GM23338 (cell line): ENCODE measurements at regions not wholly inside any gene's neighbourhood (a gene's known extent, or its start where the extent isn't known, plus 50 kb on each side); places are given as distances from the start of the nearest gene placed in this dataset.

Experiments
- ATAC-seq: fragments of 200-7000 bp; cut with Tn5 transposase; 3 replicates; pipeline ENCODE4 v1.9.1; 2020
- DNase-seq: peaks from one replicate; pipeline ENCODE4 v3.0.0-alpha.2; 2015; ENCODE audit warnings: low spot score
- H2AFZ ChIP-seq: fragments of 200-600 bp; sonication (generic); 2 replicates; pipeline ENCODE4 v1.8.0; 2016; ENCODE audit warnings: antibody characterized with exemption, mild to moderate bottlenecking, moderate library complexity
- H3F3A ChIP-seq: fragments of 200-600 bp; sonication (generic); replicated peaks from 2 replicates; pipeline ENCODE4 v1.8.0; 2017; ENCODE audit warnings: antibody characterized with exemption, mixed run types, low read depth
- H3K27ac ChIP-seq: fragments of 200-600 bp; sonication (generic); 2 replicates; pipeline ENCODE4 v1.6.1; 2016; ENCODE audit warnings: low read depth
- H3K27me3 ChIP-seq: fragments of 200-600 bp; sonication (generic); 2 replicates; pipeline ENCODE4 v1.8.0; 2016; ENCODE audit warnings: mild to moderate bottlenecking, mixed run types, moderate library complexity; ENCODE audit not compliant: insufficient read depth
- H3K36me3 ChIP-seq: fragments of 200-600 bp; sonication (generic); 2 replicates; pipeline ENCODE4 v1.8.0; 2016; ENCODE audit warnings: mild to moderate bottlenecking; ENCODE audit not compliant: insufficient read depth
- H3K4me1 ChIP-seq: fragments of 200-600 bp; sonication (generic); 2 replicates; pipeline ENCODE4 v1.8.0; 2016; ENCODE audit warnings: mild to moderate bottlenecking, moderate library complexity; ENCODE audit not compliant: insufficient read depth
- H3K4me2 ChIP-seq: fragments of 200-600 bp; sonication (generic); 2 replicates; pipeline ENCODE4 v1.7.1; 2017; ENCODE audit warnings: mixed run types
- H3K4me3 ChIP-seq: fragments of 200-600 bp; sonication (generic); 2 replicates; pipeline ENCODE4 v1.6.1; 2016; ENCODE audit warnings: mixed run types
- H3K79me2 ChIP-seq: fragments of 200-600 bp; sonication (generic); replicated peaks from 2 replicates; pipeline ENCODE4 v1.8.0; 2017; ENCODE audit warnings: mild to moderate bottlenecking; ENCODE audit not compliant: insufficient read depth
- H3K9me2 ChIP-seq: fragments of 200-600 bp; sonication (generic); 2 replicates; pipeline ENCODE4 v1.8.0; 2017; ENCODE audit not compliant: insufficient read depth
- H4K20me1 ChIP-seq: fragments of 200-600 bp; sonication (generic); replicated peaks from 2 replicates; pipeline ENCODE4 v1.8.0; 2017; ENCODE audit warnings: mild to moderate bottlenecking; ENCODE audit not compliant: insufficient read depth
- H3K27ac Mint-ChIP-seq: 2 replicates; pipeline ENCODE4 v1.8.0; 2020; ENCODE audit warnings: inconsistent platforms, mild to moderate bottlenecking, moderate library complexity, mixed read lengths
- H3K27me3 Mint-ChIP-seq: 3 replicates; pipeline ENCODE4 v1.8.0; 2022; ENCODE audit warnings: low read depth, mild to moderate bottlenecking, moderate library complexity, mixed read lengths, inconsistent platforms; ENCODE audit not compliant: insufficient read depth, poor library complexity
- H3K36me3 Mint-ChIP-seq: 3 replicates; pipeline ENCODE4 v1.8.0; 2021; ENCODE audit warnings: low read depth, mild to moderate bottlenecking, inconsistent platforms, moderate library complexity, mixed read lengths
- H3K4me1 Mint-ChIP-seq: 3 replicates; pipeline ENCODE4 v1.8.0; 2020; ENCODE audit warnings: mild to moderate bottlenecking, inconsistent platforms, mixed read lengths
- H3K4me3 Mint-ChIP-seq: 3 replicates; pipeline ENCODE4 v1.8.0; 2021; ENCODE audit warnings: moderate library complexity, mild to moderate bottlenecking, inconsistent platforms, mixed read lengths
- H3K9me3 Mint-ChIP-seq: 3 replicates; pipeline ENCODE4 v1.8.0; 2020; ENCODE audit warnings: moderate library complexity, mild to moderate bottlenecking, inconsistent platforms, mixed read lengths
- CREB1 ChIP-seq: fragments of 250-450 bp; sonication (Bioruptor Pico); IDR thresholded peaks from 2 replicates; pipeline ENCODE4 v1.5.0; 2020; ENCODE audit warnings: low read depth, mild to moderate bottlenecking, moderate library complexity
- ETS1 ChIP-seq: IDR thresholded peaks from 2 replicates; pipeline ENCODE4 v1.6.1; 2016; ENCODE audit warnings: antibody characterized with exemption
- EZH2 ChIP-seq: fragments of 200-600 bp; sonication (generic); IDR thresholded peaks from one replicate; pipeline ENCODE4 v1.8.0; 2017; ENCODE audit warnings: antibody characterized with exemption, mild to moderate bottlenecking, low read depth; ENCODE audit not compliant: unreplicated experiment
- EZH2phosphoT487 ChIP-seq: fragments of 200-600 bp; sonication (generic); IDR thresholded peaks from one replicate; pipeline ENCODE4 v1.8.1; 2018; ENCODE audit warnings: antibody characterized with exemption; ENCODE audit not compliant: unreplicated experiment
- JUNB ChIP-seq: IDR thresholded peaks from one replicate; pipeline ENCODE4 v1.6.1; 2016; ENCODE audit warnings: antibody characterized with exemption; ENCODE audit not compliant: unreplicated experiment
- NANOG ChIP-seq: IDR thresholded peaks from 2 replicates; pipeline ENCODE4 v1.6.1; 2016; ENCODE audit warnings: antibody characterized with exemption, borderline replicate concordance
- POLR2AphosphoS5 ChIP-seq: IDR thresholded peaks from 2 replicates; pipeline ENCODE4 v1.6.1; 2016; ENCODE audit warnings: antibody characterized with exemption, low read depth
- STAT1 ChIP-seq: IDR thresholded peaks from one replicate; pipeline ENCODE4 v1.6.1; 2016; ENCODE audit warnings: antibody characterized with exemption; ENCODE audit not compliant: unreplicated experiment
- TF ChIP-seq, protein P1 (sequence below), 2 experiments: fragments of 200-600 bp in 1 of 2; sonication (generic) in 1 of 2; conservative IDR thresholded peaks; 2 replicates each; pipeline versions ENCODE4 v1.5.1 to v1.6.1; 2016 to 2017; ENCODE audit warnings: antibody characterized with exemption in 2 of 2, low read depth in 2 of 2, mild to moderate bottlenecking in 2 of 2, moderate library complexity in 1 of 2
- TF ChIP-seq, protein P2 (sequence below): fragments of 250-450 bp; sonication (Bioruptor Pico); IDR thresholded peaks from 2 replicates; pipeline ENCODE4 v1.5.0; 2020; ENCODE audit warnings: mild to moderate bottlenecking, moderate library complexity

- no peak for TF ChIP-seq EZH2
- TF ChIP-seq POLR2AphosphoS5 = no peak
- TF ChIP-seq NANOG = no peak
- no peak for TF ChIP-seq EZH2phosphoT487
- no peak for TF ChIP-seq CREB1 (CRISPR knock-in tag)
- no peak for TF ChIP-seq ETS1
Measured at GRCh38 chr2:163281717-163282116, 443.1 kb upstream of the KCNH7 start (continued).

- no peaks in the 10 kb centered on the region for H3K36me3 Mint-ChIP-seq
- ATAC-seq = no peak
- Histone ChIP-seq H3K4me1 (no peaks in the 10 kb centered on the region), H3F3A (no peaks in the 10 kb centered on the region), H3K79me2 (no peaks in the 10 kb centered on the region), H3K4me2 (no peak overlapping the region), H4K20me1 (no peaks in the 10 kb centered on the region), H3K27me3 (no peaks in the 10 kb centered on the region), H3K27ac (no peak overlapping the region), H3K4me3 (no peak overlapping the region), H3K36me3 (no peaks in the 10 kb centered on the region), H3K9me2 (no peaks in the 10 kb centered on the region), H2AFZ (no peak overlapping the region)
- DNase-seq = no peak
- no peaks in the 10 kb centered on the region for H3K4me1 Mint-ChIP-seq
- H3K27ac Mint-ChIP-seq = no peak overlapping the region
- no peaks in the 10 kb centered on the region for H3K27me3 Mint-ChIP-seq
- peaks cover 3% of the 10 kb centered on the region; the same call in 2 of the 3 replicates for H3K9me3 Mint-ChIP-seq
- H3K4me3 Mint-ChIP-seq = no peak overlapping the region
- TF ChIP-seq POLR2AphosphoS5 (no peak), EZH2phosphoT487 (no peak), STAT1 (no peak), EZH2 (no peak), JUNB (no peak), CREB1 (CRISPR knock-in tag) (no peak), NANOG (no peak), ETS1 (no peak)
- TF ChIP-seq, protein P1, sequence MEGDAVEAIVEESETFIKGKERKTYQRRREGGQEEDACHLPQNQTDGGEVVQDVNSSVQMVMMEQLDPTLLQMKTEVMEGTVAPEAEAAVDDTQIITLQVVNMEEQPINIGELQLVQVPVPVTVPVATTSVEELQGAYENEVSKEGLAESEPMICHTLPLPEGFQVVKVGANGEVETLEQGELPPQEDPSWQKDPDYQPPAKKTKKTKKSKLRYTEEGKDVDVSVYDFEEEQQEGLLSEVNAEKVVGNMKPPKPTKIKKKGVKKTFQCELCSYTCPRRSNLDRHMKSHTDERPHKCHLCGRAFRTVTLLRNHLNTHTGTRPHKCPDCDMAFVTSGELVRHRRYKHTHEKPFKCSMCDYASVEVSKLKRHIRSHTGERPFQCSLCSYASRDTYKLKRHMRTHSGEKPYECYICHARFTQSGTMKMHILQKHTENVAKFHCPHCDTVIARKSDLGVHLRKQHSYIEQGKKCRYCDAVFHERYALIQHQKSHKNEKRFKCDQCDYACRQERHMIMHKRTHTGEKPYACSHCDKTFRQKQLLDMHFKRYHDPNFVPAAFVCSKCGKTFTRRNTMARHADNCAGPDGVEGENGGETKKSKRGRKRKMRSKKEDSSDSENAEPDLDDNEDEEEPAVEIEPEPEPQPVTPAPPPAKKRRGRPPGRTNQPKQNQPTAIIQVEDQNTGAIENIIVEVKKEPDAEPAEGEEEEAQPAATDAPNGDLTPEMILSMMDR (conservative IDR thresholded peaks at IDR 0.05; ENCODE audit: low read depth in 2 of 2) = no peak
- TF ChIP-seq, protein P2, sequence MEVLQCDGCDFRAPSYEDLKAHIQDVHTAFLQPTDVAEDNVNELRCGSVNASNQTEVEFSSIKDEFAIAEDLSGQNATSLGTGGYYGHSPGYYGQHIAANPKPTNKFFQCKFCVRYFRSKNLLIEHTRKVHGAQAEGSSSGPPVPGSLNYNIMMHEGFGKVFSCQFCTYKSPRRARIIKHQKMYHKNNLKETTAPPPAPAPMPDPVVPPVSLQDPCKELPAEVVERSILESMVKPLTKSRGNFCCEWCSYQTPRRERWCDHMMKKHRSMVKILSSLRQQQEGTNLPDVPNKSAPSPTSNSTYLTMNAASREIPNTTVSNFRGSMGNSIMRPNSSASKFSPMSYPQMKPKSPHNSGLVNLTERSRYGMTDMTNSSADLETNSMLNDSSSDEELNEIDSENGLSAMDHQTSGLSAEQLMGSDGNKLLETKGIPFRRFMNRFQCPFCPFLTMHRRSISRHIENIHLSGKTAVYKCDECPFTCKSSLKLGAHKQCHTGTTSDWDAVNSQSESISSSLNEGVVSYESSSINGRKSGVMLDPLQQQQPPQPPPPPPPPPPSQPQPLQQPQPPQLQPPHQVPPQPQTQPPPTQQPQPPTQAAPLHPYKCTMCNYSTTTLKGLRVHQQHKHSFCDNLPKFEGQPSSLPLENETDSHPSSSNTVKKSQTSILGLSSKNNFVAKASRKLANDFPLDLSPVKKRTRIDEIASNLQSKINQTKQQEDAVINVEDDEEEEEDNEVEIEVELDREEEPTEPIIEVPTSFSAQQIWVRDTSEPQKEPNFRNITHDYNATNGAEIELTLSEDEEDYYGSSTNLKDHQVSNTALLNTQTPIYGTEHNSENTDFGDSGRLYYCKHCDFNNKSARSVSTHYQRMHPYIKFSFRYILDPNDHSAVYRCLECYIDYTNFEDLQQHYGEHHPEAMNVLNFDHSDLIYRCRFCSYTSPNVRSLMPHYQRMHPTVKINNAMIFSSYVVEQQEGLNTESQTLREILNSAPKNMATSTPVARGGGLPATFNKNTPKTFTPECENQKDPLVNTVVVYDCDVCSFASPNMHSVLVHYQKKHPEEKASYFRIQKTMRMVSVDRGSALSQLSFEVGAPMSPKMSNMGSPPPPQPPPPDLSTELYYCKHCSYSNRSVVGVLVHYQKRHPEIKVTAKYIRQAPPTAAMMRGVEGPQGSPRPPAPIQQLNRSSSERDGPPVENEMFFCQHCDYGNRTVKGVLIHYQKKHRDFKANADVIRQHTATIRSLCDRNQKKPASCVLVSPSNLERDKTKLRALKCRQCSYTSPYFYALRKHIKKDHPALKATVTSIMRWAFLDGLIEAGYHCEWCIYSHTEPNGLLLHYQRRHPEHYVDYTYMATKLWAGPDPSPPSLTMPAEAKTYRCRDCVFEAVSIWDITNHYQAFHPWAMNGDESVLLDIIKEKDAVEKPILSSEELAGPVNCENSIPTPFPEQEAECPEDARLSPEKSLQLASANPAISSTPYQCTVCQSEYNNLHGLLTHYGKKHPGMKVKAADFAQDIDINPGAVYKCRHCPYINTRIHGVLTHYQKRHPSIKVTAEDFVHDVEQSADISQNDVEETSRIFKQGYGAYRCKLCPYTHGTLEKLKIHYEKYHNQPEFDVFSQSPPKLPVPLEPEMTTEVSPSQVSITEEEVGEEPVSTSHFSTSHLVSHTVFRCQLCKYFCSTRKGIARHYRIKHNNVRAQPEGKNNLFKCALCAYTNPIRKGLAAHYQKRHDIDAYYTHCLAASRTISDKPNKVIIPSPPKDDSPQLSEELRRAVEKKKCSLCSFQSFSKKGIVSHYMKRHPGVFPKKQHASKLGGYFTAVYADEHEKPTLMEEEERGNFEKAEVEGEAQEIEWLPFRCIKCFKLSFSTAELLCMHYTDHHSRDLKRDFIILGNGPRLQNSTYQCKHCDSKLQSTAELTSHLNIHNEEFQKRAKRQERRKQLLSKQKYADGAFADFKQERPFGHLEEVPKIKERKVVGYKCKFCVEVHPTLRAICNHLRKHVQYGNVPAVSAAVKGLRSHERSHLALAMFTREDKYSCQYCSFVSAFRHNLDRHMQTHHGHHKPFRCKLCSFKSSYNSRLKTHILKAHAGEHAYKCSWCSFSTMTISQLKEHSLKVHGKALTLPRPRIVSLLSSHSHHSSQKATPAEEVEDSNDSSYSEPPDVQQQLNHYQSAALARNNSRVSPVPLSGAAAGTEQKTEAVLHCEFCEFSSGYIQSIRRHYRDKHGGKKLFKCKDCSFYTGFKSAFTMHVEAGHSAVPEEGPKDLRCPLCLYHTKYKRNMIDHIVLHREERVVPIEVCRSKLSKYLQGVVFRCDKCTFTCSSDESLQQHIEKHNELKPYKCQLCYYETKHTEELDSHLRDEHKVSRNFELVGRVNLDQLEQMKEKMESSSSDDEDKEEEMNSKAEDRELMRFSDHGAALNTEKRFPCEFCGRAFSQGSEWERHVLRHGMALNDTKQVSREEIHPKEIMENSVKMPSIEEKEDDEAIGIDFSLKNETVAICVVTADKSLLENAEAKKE = no peak
Measured at GRCh38 chr2:163269374-163270021, 430.9 kb upstream of the KCNH7 start.
